CD4-positive, CD25-positive, alpha-beta regulatory T cell (primary cell): ENCODE measurements at regions not wholly inside any gene's neighbourhood (a gene's known extent, or its start where the extent isn't known, plus 50 kb on each side); places are given as distances from the start of the nearest gene placed in this dataset.

ENCODE experiments used
- ATAC-seq, 2 donors: fragments of 150-1000 bp; cut with Tn5 transposase; one replicate each; pipeline ENCODE4 v1.10.0; 2021; ENCODE audit warnings: low read depth in 2 of 2, moderate number of reproducible peaks in 2 of 2, moderate library complexity in 1 of 2
- DNase-seq, 3 donors: peaks; one replicate each; pipeline versions ENCODE4 v3.0.0 to v3.0.0-alpha.2; 2012 to 2022; ENCODE audit warnings: mixed read lengths in 1 of 3
- H3K27ac ChIP-seq: one replicate; pipeline ENCODE4 v1.7.0; 2013; ENCODE audit warnings: mild to moderate bottlenecking, low read length; ENCODE audit not compliant: insufficient read depth, poor library complexity, severe bottlenecking
- H3K27me3 ChIP-seq: one replicate; pipeline ENCODE4 v1.7.0; 2013; ENCODE audit warnings: low read length; ENCODE audit not compliant: control insufficient read depth, insufficient read depth
- H3K36me3 ChIP-seq: one replicate; pipeline ENCODE4 v1.7.0; 2013; ENCODE audit warnings: mild to moderate bottlenecking, low read length, moderate library complexity; ENCODE audit not compliant: control insufficient read depth, insufficient read depth
- H3K4me1 ChIP-seq: 2 replicates; pipeline ENCODE4 v1.7.0; 2013; ENCODE audit warnings: mild to moderate bottlenecking, low read length; ENCODE audit not compliant: insufficient read depth, control insufficient read depth, poor library complexity, severe bottlenecking
- H3K4me3 ChIP-seq: one replicate; pipeline ENCODE4 v1.7.0; 2013; ENCODE audit warnings: low read depth, mild to moderate bottlenecking, low read length, moderate library complexity
- H3K9me3 ChIP-seq, 2 experiments: 1 replicate in 1 of 2; 2 replicates in 1 of 2; pipeline ENCODE4 v1.7.0; 2013; ENCODE audit warnings: low read length in 2 of 2, mild to moderate bottlenecking in 1 of 2, moderate library complexity in 1 of 2; ENCODE audit not compliant: control insufficient read depth in 2 of 2
- H3K27ac Mint-ChIP-seq, 3 donors: one replicate each; pipeline ENCODE4 v1.8.0; 2020 to 2022; ENCODE audit warnings: mild to moderate bottlenecking in 3 of 3, mixed read lengths in 3 of 3, moderate library complexity in 2 of 3
- H3K27me3 Mint-ChIP-seq: one replicate; pipeline ENCODE4 v1.8.0; 2022; ENCODE audit warnings: mild to moderate bottlenecking, mixed read lengths
- H3K36me3 Mint-ChIP-seq: one replicate; pipeline ENCODE4 v1.8.0; 2020; ENCODE audit warnings: mixed read lengths
- H3K4me1 Mint-ChIP-seq, 4 donors: one replicate each; pipeline ENCODE4 v1.8.0; 2020 to 2022; ENCODE audit warnings: mixed read lengths in 4 of 4, mild to moderate bottlenecking in 1 of 4
- H3K4me3 Mint-ChIP-seq, 4 donors: one replicate each; pipeline ENCODE4 v1.8.0; 2020 to 2022; ENCODE audit warnings: mild to moderate bottlenecking in 4 of 4, mixed read lengths in 4 of 4, moderate library complexity in 3 of 4
- H3K9me3 Mint-ChIP-seq, 7 donors: one replicate each; pipeline ENCODE4 v1.8.0; 2020 to 2022; ENCODE audit warnings: mixed read lengths in 7 of 7, mild to moderate bottlenecking in 3 of 7, moderate library complexity in 2 of 7

DNA sequence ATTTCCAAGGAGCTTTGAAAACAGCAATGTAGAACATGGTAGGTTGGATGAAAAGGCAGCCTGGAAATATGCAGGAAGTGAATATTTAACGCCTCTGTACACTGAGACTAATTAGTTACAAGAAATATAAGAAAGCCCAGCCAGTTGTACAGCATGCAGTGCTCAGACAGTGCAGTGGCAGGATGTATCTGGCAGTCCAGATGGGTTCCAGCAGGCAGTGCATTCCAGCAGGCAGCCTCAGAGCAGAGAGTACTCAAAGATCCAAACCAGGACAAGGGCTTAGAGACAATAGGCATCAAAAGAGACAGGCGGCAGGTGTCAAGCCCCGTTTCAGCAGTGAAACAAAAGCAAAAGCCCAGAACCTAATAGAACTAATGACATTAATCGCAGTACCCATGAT lies 2776.3 kb downstream of the PCDH9 start:
- peaks cover 0 to 15% (median 5%) of the 10 kb centered on the region in 7 donors for H3K9me3 Mint-ChIP-seq
- H3K4me3 Mint-ChIP-seq: no peak overlapping the region

DNA sequence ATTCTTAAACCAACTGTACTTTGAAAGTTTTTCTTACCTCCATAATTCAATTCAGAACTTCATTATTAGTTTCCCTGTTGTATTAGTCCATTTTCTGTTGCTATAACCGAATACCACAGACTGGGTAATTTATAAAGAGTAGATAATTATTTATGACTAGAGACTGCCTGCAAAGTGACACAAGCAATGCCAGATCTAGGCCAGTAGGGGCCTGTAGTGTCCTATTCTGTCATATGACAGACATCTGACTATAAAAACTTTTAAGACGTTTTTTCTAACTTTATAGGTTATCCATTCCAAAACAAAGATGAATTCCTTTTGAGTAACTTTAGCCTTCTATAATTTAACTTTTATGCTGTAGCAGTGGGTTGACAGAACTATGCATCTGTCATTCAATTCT lies 2783.8 kb downstream of the PCDH9 start:
- Histone ChIP-seq H3K4me1 (no peaks in the 10 kb centered on the region), H3K4me3 (no peak overlapping the region), H3K27me3 (no peaks in the 10 kb centered on the region), H3K36me3 (no peaks in the 10 kb centered on the region), H3K9me3 (peaks cover 6 to 10% of the 10 kb centered on the region in 2 experiments), H3K27ac (no peak overlapping the region)
- DNase-seq: no peak
- H3K36me3 Mint-ChIP-seq: no peaks in the 10 kb centered on the region
- no peak overlapping the region for H3K27ac Mint-ChIP-seq
- H3K27me3 Mint-ChIP-seq: no peaks in the 10 kb centered on the region
- peaks cover 0 to 23% (median 3%) of the 10 kb centered on the region in 7 donors for H3K9me3 Mint-ChIP-seq
- no peak for ATAC-seq
- no peak overlapping the region for H3K4me3 Mint-ChIP-seq
- no peaks in the 10 kb centered on the region for H3K4me1 Mint-ChIP-seq

More for the DNA sequence above, 2776.3 kb downstream of the PCDH9 start:
- H3K4me1 ChIP-seq: no peaks in the 10 kb centered on the region
- Mint-ChIP-seq H3K27ac (no peak overlapping the region), H3K27me3 (no peaks in the 10 kb centered on the region), H3K4me1 (no peaks in the 10 kb centered on the region), H3K36me3 (no peaks in the 10 kb centered on the region)
- ATAC-seq: no peak
- no peak for DNase-seq
- H3K36me3 ChIP-seq: no peaks in the 10 kb centered on the region
- no peak overlapping the region for H3K4me3 ChIP-seq
- H3K27me3 ChIP-seq: no peaks in the 10 kb centered on the region
- H3K27ac ChIP-seq: no peak overlapping the region
- H3K9me3 ChIP-seq: no peaks in the 10 kb centered on the region

DNA sequence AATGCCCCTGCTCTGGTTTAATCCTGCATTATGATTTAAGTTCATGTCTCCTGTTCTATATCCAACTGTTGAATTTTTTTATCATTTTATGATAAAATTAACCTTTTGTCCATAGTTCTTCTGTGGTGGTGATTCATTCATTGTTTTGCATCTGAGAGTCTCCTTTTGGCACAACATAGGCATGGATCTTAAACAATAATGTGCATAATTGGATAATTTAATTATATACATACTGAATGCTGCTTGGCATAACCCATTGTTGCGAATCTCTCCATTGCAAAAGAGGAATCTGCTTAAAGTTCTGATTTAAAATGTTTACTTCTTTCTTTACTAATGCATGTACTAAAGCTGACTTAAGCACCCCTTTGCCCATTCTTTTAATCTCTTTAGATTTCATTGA lies 2788.4 kb downstream of the PCDH9 start:
- Mint-ChIP-seq H3K36me3 (no peaks in the 10 kb centered on the region), H3K27ac (no peak overlapping the region), H3K27me3 (no peaks in the 10 kb centered on the region), H3K4me3 (no peak overlapping the region), H3K4me1 (no peaks in the 10 kb centered on the region), H3K9me3 (peaks cover 0 to 16% (median 2%) of the 10 kb centered on the region in 7 donors)
- Histone ChIP-seq H3K27me3 (no peaks in the 10 kb centered on the region), H3K4me1 (no peaks in the 10 kb centered on the region), H3K4me3 (no peak overlapping the region), H3K36me3 (no peaks in the 10 kb centered on the region), H3K9me3 (peaks cover 6 to 10% of the 10 kb centered on the region in 2 experiments), H3K27ac (no peak overlapping the region)
- ATAC-seq (no peak), DNase-seq (no peak)

DNA sequence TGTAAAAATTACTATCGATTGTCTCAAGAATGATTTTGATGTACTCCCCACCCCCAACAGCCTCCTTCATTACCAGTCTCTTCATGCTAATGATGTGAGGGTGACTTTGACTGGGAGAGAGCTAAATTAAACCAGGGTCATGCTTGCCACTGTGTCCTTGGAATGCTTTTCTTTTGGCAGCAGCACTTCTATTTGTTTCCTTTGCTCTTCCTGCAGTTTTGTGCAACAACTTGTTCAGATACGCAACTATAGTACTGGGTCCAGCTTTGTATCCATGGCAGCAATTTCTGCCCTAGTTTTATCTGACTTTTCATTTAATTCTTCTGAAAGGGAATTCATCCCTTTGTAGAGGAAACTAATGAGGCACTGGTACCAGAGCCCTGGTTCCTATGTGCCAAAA lies 2792.1 kb downstream of the PCDH9 start:
- Mint-ChIP-seq H3K9me3 (peaks cover 0 to 20% (median 6%) of the 10 kb centered on the region in 7 donors), H3K4me3 (no peak overlapping the region), H3K4me1 (no peaks in the 10 kb centered on the region), H3K27ac (no peak overlapping the region), H3K27me3 (no peaks in the 10 kb centered on the region), H3K36me3 (no peaks in the 10 kb centered on the region)
- Histone ChIP-seq H3K27me3 (no peaks in the 10 kb centered on the region), H3K4me1 (no peaks in the 10 kb centered on the region), H3K4me3 (no peak overlapping the region), H3K36me3 (no peaks in the 10 kb centered on the region), H3K27ac (no peak overlapping the region), H3K9me3 (peaks cover 4 to 6% of the 10 kb centered on the region in 2 experiments)
- DNase-seq (no peak), ATAC-seq (no peak)

DNA sequence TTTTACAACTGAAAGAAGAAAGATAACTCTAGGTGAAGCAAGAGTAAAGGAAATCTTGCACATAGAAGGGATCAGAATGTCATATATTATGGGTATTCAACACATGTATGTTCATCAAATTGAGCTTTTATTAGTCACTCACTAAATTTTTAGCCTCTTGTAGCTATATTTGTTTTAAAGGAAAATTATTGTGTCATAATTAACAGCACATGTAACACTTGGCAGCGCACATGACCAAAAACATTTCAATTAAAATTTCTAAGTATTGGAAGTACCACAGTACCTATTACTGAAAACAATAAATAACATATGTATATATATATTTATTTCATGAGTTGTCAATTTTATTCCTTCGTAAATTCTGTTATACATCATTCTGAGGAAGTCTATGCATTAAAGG lies 2800.4 kb downstream of the PCDH9 start:
- ATAC-seq (no peak), DNase-seq (no peak)
- H3K36me3 Mint-ChIP-seq: no peaks in the 10 kb centered on the region
- no peaks in the 10 kb centered on the region for H3K4me1 Mint-ChIP-seq
- H3K4me1 ChIP-seq: no peaks in the 10 kb centered on the region
- no peaks in the 10 kb centered on the region for H3K27me3 ChIP-seq
- no peak overlapping the region for H3K27ac ChIP-seq
- H3K4me3 ChIP-seq: no peak overlapping the region
- H3K27ac Mint-ChIP-seq: no peak overlapping the region
- no peak overlapping the region for H3K4me3 Mint-ChIP-seq
- no peaks in the 10 kb centered on the region for H3K36me3 ChIP-seq
- no peaks in the 10 kb centered on the region for H3K27me3 Mint-ChIP-seq
- peaks cover 0 to 2% of the 10 kb centered on the region in 2 experiments for H3K9me3 ChIP-seq
- peaks cover 0 to 24% (median 3%) of the 10 kb centered on the region in 7 donors for H3K9me3 Mint-ChIP-seq

DNA sequence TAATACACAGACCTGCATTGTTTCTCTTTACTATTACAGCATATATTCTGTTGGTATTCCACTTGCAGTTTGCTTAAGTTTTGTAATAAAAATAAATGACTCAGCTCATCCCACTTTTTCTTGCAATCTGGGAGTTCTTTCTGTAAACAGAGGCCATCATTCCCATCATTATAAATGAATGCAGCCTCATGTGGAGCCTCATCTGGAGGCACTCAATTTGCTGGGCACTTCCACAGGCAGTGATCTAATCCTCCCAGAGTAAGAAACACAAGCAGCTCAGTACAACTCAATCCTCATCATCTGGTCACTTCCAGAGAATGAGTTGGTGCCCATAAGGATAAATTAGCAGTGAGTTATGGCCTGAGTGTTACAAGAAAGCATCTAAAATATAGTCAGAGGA lies 2801.9 kb downstream of the PCDH9 start:
- no peak for ATAC-seq
- H3K36me3 Mint-ChIP-seq: no peaks in the 10 kb centered on the region
- H3K27ac ChIP-seq: no peak overlapping the region
- H3K36me3 ChIP-seq: no peaks in the 10 kb centered on the region
- no peak overlapping the region for H3K4me3 ChIP-seq
- H3K9me3 Mint-ChIP-seq: peaks cover 0 to 24% (median 3%) of the 10 kb centered on the region in 7 donors
- H3K4me1 ChIP-seq: no peaks in the 10 kb centered on the region
- peaks cover 0 to 2% of the 10 kb centered on the region in 2 experiments for H3K9me3 ChIP-seq
- no peak overlapping the region for H3K4me3 Mint-ChIP-seq
- no peaks in the 10 kb centered on the region for H3K27me3 ChIP-seq
- no peaks in the 10 kb centered on the region for H3K27me3 Mint-ChIP-seq
- H3K27ac Mint-ChIP-seq: no peak overlapping the region
- no peak for DNase-seq
- H3K4me1 Mint-ChIP-seq: no peaks in the 10 kb centered on the region

DNA sequence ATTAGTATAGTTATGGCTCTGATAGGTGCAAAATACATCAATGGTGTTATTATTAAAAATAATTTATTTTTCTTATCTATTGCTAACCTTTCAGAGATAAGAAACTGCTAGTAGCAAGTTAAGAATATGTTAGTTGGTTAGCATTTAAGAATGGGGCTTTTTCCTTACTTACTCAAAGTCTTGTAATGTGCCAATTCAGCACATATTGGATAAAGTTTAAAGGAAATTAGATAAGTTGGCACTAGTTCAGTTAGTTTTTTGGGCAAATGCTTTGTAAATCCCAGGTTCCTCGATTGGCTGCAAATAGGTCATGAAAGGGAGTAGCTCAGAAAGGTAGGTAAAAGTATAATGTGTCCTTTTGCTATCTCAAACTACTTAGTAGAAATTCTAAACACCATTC lies 2806.7 kb downstream of the PCDH9 start:
- Histone ChIP-seq H3K27me3 (no peaks in the 10 kb centered on the region), H3K9me3 (peaks cover 0 to 2% of the 10 kb centered on the region in 2 experiments), H3K4me1 (no peaks in the 10 kb centered on the region), H3K4me3 (no peak overlapping the region), H3K36me3 (no peaks in the 10 kb centered on the region), H3K27ac (no peak overlapping the region)
- ATAC-seq (no peak), DNase-seq (no peak)
- H3K9me3 Mint-ChIP-seq: peaks cover 0 to 11% (median 3%) of the 10 kb centered on the region in 7 donors
- H3K4me3 Mint-ChIP-seq: no peak overlapping the region
- H3K4me1 Mint-ChIP-seq: no peaks in the 10 kb centered on the region
- H3K36me3 Mint-ChIP-seq: no peaks in the 10 kb centered on the region
- no peaks in the 10 kb centered on the region for H3K27me3 Mint-ChIP-seq
- H3K27ac Mint-ChIP-seq: no peak overlapping the region

DNA sequence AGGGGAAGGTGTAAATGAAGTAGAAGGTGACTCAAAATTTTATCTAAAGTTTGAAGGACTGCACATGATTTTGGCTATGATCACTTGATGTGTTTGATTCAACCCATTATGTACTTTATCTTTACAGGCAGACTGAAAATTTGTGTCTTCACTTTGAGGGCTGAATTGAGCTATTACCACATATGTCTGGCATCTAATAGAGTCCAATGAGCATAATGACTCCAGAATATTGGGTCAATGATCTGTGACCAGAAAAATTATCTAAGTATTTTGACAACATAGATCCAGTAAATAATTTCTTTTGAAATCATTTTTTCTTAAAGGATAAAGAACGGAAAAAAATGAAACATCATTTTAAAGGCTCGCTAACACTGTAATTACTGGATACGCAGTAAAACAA lies 2810.0 kb downstream of the PCDH9 start:
- no peaks in the 10 kb centered on the region for H3K27me3 ChIP-seq
- ATAC-seq: no peak

More for the DNA sequence above, 2810.0 kb downstream of the PCDH9 start:
- Mint-ChIP-seq H3K4me3 (no peak overlapping the region), H3K9me3 (peaks cover 0 to 8% (median 3%) of the 10 kb centered on the region in 7 donors), H3K27me3 (no peaks in the 10 kb centered on the region), H3K4me1 (no peaks in the 10 kb centered on the region), H3K27ac (no peak overlapping the region), H3K36me3 (no peaks in the 10 kb centered on the region)
- DNase-seq: no peak
- Histone ChIP-seq H3K36me3 (no peaks in the 10 kb centered on the region), H3K4me1 (no peaks in the 10 kb centered on the region), H3K27ac (no peak overlapping the region), H3K9me3 (peaks cover 2 to 6% of the 10 kb centered on the region in 2 experiments), H3K4me3 (no peak overlapping the region)
